HepG2 (cell line): ENCODE measurements at regions not wholly inside any gene's neighbourhood (a gene's known extent, or its start where the extent isn't known, plus 50 kb on each side); places are given as distances from the start of the nearest gene placed in this dataset.

Experiments
- ATAC-seq: fragments of 200-7000 bp; cut with Tn5 transposase; 3 replicates; pipeline ENCODE4 v1.9.1; 2020; ENCODE audit warnings: mild to moderate bottlenecking, moderate library complexity
- BruUV-seq: library from RNA; stranded (reverse); fragments of 400-500 nt; replicated peaks from 2 replicates; lab custom pipeline; 2021; lab: Mats Ljungman, UMichigan
- CTCF ChIA-PET: fragments of 300-600 bp; formaldehyde crosslinking; extraction: SDS; loops from one replicate; lab custom pipeline; 2021; ENCODE audit warnings: low total read pairs, inconsistent platforms, low intra/inter-chr PET ratio; lab: Yijun Ruan, JAX
- POLR2A ChIA-PET: fragments of 350-600 bp; sonication (Branson Sonifier 250); formaldehyde crosslinking; loops from one replicate; lab custom pipeline; 2020; ENCODE audit warnings: antibody characterized with exemption, inconsistent platforms; lab: Yijun Ruan, JAX
- DNase-seq: peaks from one replicate; pipeline ENCODE4 v3.0.0-alpha.2; 2015; ENCODE audit warnings: low spot score
- FAIRE-seq: peaks from 3 replicates; lab custom pipeline; 2011; peaks lifted over from hg19 to GRCh38; lab: Jason Lieb, UNC
- H2AFZ ChIP-seq: one replicate; pipeline ENCODE4 v1.6.1; 2011; ENCODE audit warnings: low read length, inconsistent platforms
- H3K27ac ChIP-seq: fragments of 300-600 bp; 3 replicates; pipeline ENCODE4 v1.8.0; 2011; ENCODE audit warnings: mixed run types, mild to moderate bottlenecking, mixed read lengths, low read length, inconsistent platforms; ENCODE audit not compliant: insufficient read depth; ENCODE audit errors: extremely low read length
- H3K27me3 ChIP-seq, 2 experiments: fragments of 200-600 bp in 1 of 2; 2 replicates in 1 of 2; 3 replicates in 1 of 2; pipeline versions ENCODE4 v1.6.0 to v1.8.0; 2011; ENCODE audit warnings: low read length in 2 of 2, mild to moderate bottlenecking in 2 of 2, moderate library complexity in 2 of 2, inconsistent platforms in 1 of 2; ENCODE audit not compliant: insufficient read depth in 2 of 2, control insufficient read depth in 1 of 2
- H3K36me3 ChIP-seq, 2 experiments: fragments of 200-600 bp in 1 of 2; replicated peaks in 1 of 2; 2 replicates in 1 of 2; 3 replicates in 1 of 2; pipeline versions ENCODE4 v1.5.1 to v1.8.0; 2011; ENCODE audit warnings: low read length in 2 of 2, inconsistent platforms in 1 of 2; ENCODE audit not compliant: insufficient read depth in 2 of 2, control insufficient read depth in 1 of 2
- H3K4me1 ChIP-seq: 2 replicates; pipeline ENCODE4 v1.5.1; 2012; ENCODE audit warnings: low read length, inconsistent platforms; ENCODE audit not compliant: insufficient read depth
- H3K4me2 ChIP-seq: 2 replicates; pipeline ENCODE4 v1.6.0; 2011; ENCODE audit warnings: low read depth, low read length, inconsistent platforms
- H3K4me3 ChIP-seq, 3 experiments: fragments of 200-600 bp in 1 of 3; sonication (generic), shearing (Covaris generic) in 1 of 3; replicated peaks in 1 of 3; 2 replicates each; pipeline ENCODE4 v1.5.1; 2011 to 2016; ENCODE audit warnings: low read length in 3 of 3, inconsistent platforms in 2 of 3, low read depth in 2 of 3, mild to moderate bottlenecking in 2 of 3, control low read depth in 1 of 3, mixed read lengths in 1 of 3; ENCODE audit not compliant: insufficient read depth in 1 of 3
- H3K79me2 ChIP-seq: one replicate; pipeline ENCODE4 v1.6.1; 2011; ENCODE audit warnings: low read length, inconsistent platforms; ENCODE audit not compliant: insufficient read depth
- H3K9ac ChIP-seq: 2 replicates; pipeline ENCODE4 v1.6.0; 2011; ENCODE audit warnings: mild to moderate bottlenecking, low read depth, low read length, inconsistent platforms; ENCODE audit not compliant: insufficient read depth
- H3K9me3 ChIP-seq: 2 replicates; pipeline ENCODE4 v1.5.1; 2012; ENCODE audit warnings: mild to moderate bottlenecking, low read length
- H4K20me1 ChIP-seq: 2 replicates; pipeline ENCODE4 v1.6.0; 2011; ENCODE audit warnings: inconsistent platforms, mild to moderate bottlenecking, low read length, moderate library complexity; ENCODE audit not compliant: insufficient read depth
- CBFB ChIP-seq: sonication (generic); formaldehyde crosslinking; IDR thresholded peaks from 2 replicates; pipeline ENCODE4 v1.4.0; 2020; ENCODE audit warnings: missing genetic modification reagents
- HNRNPLL ChIP-seq: fragments of 200-400 bp; formaldehyde crosslinking; IDR thresholded peaks from 2 replicates; pipeline ENCODE4 v1.6.1; 2017; ENCODE audit warnings: mild to moderate bottlenecking, low read depth, low read length; ENCODE audit not compliant: poor library complexity, severe bottlenecking
- POLR2A ChIP-seq, 2 experiments: IDR thresholded peaks; 2 replicates each; pipeline ENCODE4 v1.6.1; 2011; ENCODE audit warnings: low read depth in 2 of 2, low read length in 2 of 2, mild to moderate bottlenecking in 1 of 2, moderate library complexity in 1 of 2; ENCODE audit not compliant: insufficient read depth in 1 of 2
- POLR2AphosphoS5 ChIP-seq: IDR thresholded peaks from 2 replicates; pipeline ENCODE4 v1.6.1; 2012; ENCODE audit warnings: low read depth, low read length
- RARG ChIP-seq: sonication (generic); formaldehyde crosslinking; IDR thresholded peaks from 2 replicates; pipeline ENCODE4 v1.4.0; 2020; ENCODE audit warnings: low read depth, mild to moderate bottlenecking, missing genetic modification reagents
- ZNF10 ChIP-seq: sonication (generic); formaldehyde crosslinking; IDR thresholded peaks from 2 replicates; pipeline ENCODE4 v1.4.0; 2020; ENCODE audit warnings: mild to moderate bottlenecking, low read depth, missing genetic modification reagents, borderline replicate concordance
- ZNF143 ChIP-seq: sonication (generic); formaldehyde crosslinking; IDR thresholded peaks from 2 replicates; pipeline ENCODE4 v1.4.0; 2020; ENCODE audit warnings: missing genetic modification reagents
- ZNF432 ChIP-seq: sonication (generic); formaldehyde crosslinking; IDR thresholded peaks from 2 replicates; pipeline ENCODE4 v1.5.0; 2020; ENCODE audit warnings: missing genetic modification reagents, mild to moderate bottlenecking, borderline replicate concordance
- ZNF552 ChIP-seq: sonication (generic); formaldehyde crosslinking; IDR thresholded peaks from 2 replicates; pipeline ENCODE4 v1.9.0; 2022; ENCODE audit warnings: missing genetic modification reagents, mild to moderate bottlenecking, borderline replicate concordance
- ZNF615 ChIP-seq: sonication (generic); formaldehyde crosslinking; IDR thresholded peaks from 2 replicates; pipeline ENCODE4 v1.5.0; 2020; ENCODE audit warnings: mild to moderate bottlenecking, missing genetic modification reagents, borderline replicate concordance
- ZNF644 ChIP-seq: IDR thresholded peaks from 2 replicates; pipeline ENCODE4 v1.6.1; 2016; ENCODE audit warnings: low read depth
- WGBS: methylation state at CpG from one replicate; pipeline ENCODE4 v1.1.6; 2017; ENCODE audit warnings: low lambda C conversion rate; 5-methylcytosine and 5-hydroxymethylcytosine counted together
- in situ Hi-C: cut with HindIII; loops from 2 replicates; pipeline ENCODE4 v1.10.0; 2017; ENCODE audit warnings: low pct_unique_long_range_greater_than_20kb; ENCODE audit not compliant: extremely low pct_ligation_motif_present
- intact Hi-C: fragments of 100-400 bp; cut with micrococcal nuclease; formaldehyde crosslinking; loops from one replicate; pipeline ENCODE4 v1.10.0; 2022; ENCODE audit not compliant: unreplicated experiment
- TF ChIP-seq, protein P1 (sequence below): sonication (generic); formaldehyde crosslinking; IDR thresholded peaks from 2 replicates; pipeline ENCODE4 v1.8.1; 2022; ENCODE audit warnings: low read depth, mild to moderate bottlenecking, missing genetic modification reagents
- TF ChIP-seq, protein P2 (sequence below): sonication (generic); formaldehyde crosslinking; IDR thresholded peaks from 2 replicates; pipeline ENCODE4 v1.4.0; 2020; ENCODE audit warnings: missing genetic modification reagents
- TF ChIP-seq, protein P3 (sequence below): IDR thresholded peaks from 2 replicates; pipeline ENCODE4 v1.6.1; 2016; ENCODE audit warnings: low read depth, control low read depth

DNA sequence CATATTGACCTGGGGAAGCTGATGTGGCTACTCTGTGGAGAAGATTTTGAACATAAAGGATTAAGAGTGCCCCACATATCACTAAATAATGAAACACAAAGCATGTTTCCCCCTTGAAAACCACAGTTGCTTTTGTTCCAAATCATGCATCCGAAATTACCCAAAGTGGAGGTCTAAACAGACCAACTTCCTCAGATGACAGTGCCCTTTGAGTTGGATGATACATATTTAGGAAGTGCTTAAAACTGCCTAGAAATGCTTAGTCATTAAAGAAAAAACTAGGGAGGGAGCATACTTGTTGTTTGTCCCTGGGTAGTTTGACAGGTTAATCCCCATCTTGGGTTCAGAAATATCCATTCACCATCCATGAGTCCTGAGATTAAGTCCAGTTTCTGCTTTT is 1070.3 kb downstream of the SUCLG1 start:
- no peaks in the 10 kb centered on the region for H3K36me3 ChIP-seq
- H2AFZ ChIP-seq, result no peak overlapping the region
- intact Hi-C loops (no loop called here), in situ Hi-C loops (no loop called here)
- H3K27ac ChIP-seq, result no peak overlapping the region
- no peak for TF ChIP-seq ZNF644 (CRISPR knock-in tag)
- no peak for TF ChIP-seq POLR2A (IDR thresholded peaks at IDR 0.05; ENCODE audit: insufficient read depth in 1 of 2, low read depth in 2 of 2, low read length in 2 of 2)
- no peak for TF ChIP-seq HNRNPLL
- TF ChIP-seq, protein P1, sequence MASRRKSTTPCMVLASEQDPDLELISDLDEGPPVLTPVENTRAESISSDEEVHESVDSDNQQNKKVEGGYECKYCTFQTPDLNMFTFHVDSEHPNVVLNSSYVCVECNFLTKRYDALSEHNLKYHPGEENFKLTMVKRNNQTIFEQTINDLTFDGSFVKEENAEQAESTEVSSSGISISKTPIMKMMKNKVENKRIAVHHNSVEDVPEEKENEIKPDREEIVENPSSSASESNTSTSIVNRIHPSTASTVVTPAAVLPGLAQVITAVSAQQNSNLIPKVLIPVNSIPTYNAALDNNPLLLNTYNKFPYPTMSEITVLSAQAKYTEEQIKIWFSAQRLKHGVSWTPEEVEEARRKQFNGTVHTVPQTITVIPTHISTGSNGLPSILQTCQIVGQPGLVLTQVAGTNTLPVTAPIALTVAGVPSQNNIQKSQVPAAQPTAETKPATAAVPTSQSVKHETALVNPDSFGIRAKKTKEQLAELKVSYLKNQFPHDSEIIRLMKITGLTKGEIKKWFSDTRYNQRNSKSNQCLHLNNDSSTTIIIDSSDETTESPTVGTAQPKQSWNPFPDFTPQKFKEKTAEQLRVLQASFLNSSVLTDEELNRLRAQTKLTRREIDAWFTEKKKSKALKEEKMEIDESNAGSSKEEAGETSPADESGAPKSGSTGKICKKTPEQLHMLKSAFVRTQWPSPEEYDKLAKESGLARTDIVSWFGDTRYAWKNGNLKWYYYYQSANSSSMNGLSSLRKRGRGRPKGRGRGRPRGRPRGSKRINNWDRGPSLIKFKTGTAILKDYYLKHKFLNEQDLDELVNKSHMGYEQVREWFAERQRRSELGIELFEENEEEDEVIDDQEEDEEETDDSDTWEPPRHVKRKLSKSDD, result no peak
- TF ChIP-seq, protein P2, sequence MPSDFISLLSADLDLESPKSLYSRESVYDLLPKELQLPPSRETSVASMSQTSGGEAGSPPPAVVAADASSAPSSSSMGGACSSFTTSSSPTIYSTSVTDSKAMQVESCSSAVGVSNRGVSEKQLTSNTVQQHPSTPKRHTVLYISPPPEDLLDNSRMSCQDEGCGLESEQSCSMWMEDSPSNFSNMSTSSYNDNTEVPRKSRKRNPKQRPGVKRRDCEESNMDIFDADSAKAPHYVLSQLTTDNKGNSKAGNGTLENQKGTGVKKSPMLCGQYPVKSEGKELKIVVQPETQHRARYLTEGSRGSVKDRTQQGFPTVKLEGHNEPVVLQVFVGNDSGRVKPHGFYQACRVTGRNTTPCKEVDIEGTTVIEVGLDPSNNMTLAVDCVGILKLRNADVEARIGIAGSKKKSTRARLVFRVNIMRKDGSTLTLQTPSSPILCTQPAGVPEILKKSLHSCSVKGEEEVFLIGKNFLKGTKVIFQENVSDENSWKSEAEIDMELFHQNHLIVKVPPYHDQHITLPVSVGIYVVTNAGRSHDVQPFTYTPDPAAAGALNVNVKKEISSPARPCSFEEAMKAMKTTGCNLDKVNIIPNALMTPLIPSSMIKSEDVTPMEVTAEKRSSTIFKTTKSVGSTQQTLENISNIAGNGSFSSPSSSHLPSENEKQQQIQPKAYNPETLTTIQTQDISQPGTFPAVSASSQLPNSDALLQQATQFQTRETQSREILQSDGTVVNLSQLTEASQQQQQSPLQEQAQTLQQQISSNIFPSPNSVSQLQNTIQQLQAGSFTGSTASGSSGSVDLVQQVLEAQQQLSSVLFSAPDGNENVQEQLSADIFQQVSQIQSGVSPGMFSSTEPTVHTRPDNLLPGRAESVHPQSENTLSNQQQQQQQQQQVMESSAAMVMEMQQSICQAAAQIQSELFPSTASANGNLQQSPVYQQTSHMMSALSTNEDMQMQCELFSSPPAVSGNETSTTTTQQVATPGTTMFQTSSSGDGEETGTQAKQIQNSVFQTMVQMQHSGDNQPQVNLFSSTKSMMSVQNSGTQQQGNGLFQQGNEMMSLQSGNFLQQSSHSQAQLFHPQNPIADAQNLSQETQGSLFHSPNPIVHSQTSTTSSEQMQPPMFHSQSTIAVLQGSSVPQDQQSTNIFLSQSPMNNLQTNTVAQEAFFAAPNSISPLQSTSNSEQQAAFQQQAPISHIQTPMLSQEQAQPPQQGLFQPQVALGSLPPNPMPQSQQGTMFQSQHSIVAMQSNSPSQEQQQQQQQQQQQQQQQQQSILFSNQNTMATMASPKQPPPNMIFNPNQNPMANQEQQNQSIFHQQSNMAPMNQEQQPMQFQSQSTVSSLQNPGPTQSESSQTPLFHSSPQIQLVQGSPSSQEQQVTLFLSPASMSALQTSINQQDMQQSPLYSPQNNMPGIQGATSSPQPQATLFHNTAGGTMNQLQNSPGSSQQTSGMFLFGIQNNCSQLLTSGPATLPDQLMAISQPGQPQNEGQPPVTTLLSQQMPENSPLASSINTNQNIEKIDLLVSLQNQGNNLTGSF (CRISPR knock-in tag), result no peak
- TF ChIP-seq POLR2AphosphoS5, result no peak
- TF ChIP-seq CBFB, result no peak
- no peak for TF ChIP-seq ZNF615 (CRISPR knock-in tag)
- no peak for TF ChIP-seq ZNF552 (CRISPR knock-in tag)
- TF ChIP-seq, protein P3, sequence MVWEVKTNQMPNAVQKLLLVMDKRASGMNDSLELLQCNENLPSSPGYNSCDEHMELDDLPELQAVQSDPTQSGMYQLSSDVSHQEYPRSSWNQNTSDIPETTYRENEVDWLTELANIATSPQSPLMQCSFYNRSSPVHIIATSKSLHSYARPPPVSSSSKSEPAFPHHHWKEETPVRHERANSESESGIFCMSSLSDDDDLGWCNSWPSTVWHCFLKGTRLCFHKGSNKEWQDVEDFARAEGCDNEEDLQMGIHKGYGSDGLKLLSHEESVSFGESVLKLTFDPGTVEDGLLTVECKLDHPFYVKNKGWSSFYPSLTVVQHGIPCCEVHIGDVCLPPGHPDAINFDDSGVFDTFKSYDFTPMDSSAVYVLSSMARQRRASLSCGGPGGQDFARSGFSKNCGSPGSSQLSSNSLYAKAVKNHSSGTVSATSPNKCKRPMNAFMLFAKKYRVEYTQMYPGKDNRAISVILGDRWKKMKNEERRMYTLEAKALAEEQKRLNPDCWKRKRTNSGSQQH (CRISPR knock-in tag), result no peak
- no peak for TF ChIP-seq ZNF143
- no peak for TF ChIP-seq RARG (CRISPR knock-in tag)
- TF ChIP-seq ZNF10, result no peak
- no peak for TF ChIP-seq ZNF432 (CRISPR knock-in tag)
- H3K4me3 ChIP-seq, result no peak overlapping the region
- 0% methylated on average over 1 of the region's 1 CpG for WGBS
- no peak for DNase-seq
- H4K20me1 ChIP-seq, result no peaks in the 10 kb centered on the region
- H3K4me1 ChIP-seq, result no peaks in the 10 kb centered on the region
- BruUV-seq, result no TSS peak
- H3K9me3 ChIP-seq, result peaks cover 98% of the 10 kb centered on the region
- no peaks in the 10 kb centered on the region for H3K79me2 ChIP-seq
- POLR2A ChIA-PET, result no interaction called here
- no peak for ATAC-seq
- H3K9ac ChIP-seq, result no peak overlapping the region
- CTCF ChIA-PET, result no interaction called here
- FAIRE-seq, result no peak
- H3K4me2 ChIP-seq, result no peak overlapping the region
- H3K27me3 ChIP-seq, result no peaks in the 10 kb centered on the region
